ENCODE measurements at regions not wholly inside any gene's neighbourhood (a gene's known extent, or its start where the extent isn't known, plus 50 kb on each side); places are given as distances from the start of the nearest gene placed in this dataset.

GRCh38 chr9:129322022-129322621 lies 144.1 kb upstream of the IER5L start:
- no peak for DNase-seq

DNA sequence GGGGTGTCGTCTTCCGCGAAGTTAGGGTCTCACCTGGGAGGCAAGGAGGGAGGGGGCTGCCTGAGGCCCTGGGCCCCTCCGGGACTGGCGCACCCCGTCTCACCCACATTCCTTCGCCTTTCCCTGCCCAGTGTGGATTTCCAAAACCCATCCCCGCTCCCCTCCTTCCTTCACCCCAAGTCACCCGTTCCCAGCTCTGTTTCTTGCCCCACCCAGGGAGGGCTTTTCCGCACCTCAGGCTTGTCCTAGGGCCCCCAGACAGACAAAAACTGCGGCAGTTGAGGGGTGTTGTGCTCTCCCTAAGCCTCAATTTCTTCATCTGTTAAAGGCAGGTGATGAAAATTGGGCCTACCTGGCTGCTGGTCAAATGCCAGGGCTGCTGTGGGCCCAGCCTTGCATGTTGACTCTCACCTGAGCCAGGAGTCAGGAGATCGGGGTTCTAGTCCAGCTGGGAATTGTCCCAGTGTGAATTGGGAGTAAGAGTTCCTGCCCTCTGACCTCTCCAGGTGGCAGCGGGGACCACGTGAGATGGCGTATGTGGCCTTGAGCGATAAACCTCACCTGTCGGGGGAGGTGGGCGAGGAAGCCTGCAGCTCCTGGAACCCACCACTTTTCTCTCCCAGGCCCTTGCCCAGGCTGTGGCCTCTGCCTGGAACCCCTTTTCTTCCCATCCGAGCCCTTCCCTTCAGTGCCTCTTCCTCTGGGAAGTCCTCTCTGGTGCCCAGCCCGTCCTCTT lies 143.4 kb upstream of the IER5L start:
- DNase-seq = no peak

DNA sequence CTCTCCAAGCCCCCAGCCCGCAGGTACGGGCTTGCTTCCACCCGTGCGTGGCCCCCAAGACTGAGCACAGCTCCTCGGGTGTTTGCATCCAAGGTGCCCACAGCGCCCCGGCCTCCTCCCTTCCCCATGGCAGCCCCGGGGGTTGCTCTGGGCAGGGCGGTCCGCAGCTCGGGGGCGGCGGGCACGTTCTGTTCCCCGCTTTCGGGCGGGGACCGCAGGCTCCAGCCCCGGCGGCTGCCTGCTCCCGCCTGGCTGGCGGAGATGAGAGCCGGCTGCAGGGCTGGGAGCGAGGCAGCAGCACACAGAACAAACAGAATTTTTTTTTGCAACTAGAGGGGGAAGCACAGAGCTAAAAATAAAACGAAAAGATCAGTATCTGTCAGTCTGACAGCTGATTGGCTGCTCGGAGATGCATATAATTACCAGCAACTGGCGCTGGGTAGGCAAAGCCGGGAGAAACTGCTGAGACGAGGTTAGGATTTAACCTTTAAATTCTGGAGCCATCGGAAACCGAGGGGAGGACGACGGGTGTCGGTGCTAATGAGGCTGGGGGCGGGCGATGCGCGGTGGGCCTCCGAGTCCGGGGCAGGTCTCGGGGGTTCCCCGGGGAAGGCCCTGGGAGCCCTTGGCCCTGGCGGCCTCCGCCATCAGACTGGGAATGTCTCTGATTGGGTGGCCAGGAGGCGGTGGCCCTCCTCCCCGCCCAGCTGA lies 142.7 kb upstream of the IER5L start:
- DNase-seq = peak; percentile 82

DNA sequence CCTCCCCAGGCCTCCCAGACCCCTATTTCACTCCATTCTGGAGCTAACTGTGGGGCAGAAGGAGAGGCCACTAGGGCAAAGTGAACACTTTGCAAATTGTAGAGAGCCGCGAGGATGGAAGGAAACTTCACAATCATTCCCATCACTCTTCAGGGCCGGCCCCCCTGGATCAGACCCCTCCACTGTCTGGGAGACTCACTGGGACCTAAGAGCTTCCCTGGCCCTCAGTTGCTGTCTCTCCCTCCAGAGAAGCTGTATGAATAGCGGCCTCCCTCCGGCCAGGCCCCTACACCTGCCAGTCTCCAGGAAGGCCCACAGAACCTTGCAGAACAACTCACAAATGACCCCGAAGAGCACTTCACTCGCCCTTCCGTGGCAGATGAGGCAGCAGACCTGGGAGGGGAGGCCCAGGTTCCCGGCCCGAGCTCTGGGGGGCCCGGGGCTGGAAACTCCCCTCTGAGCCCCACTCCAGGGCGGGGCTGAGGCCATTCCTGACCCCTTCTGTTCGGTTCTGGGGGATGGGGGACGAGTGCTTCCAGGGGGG lies 141.9 kb upstream of the IER5L start:
- DNase-seq = no peak

DNA sequence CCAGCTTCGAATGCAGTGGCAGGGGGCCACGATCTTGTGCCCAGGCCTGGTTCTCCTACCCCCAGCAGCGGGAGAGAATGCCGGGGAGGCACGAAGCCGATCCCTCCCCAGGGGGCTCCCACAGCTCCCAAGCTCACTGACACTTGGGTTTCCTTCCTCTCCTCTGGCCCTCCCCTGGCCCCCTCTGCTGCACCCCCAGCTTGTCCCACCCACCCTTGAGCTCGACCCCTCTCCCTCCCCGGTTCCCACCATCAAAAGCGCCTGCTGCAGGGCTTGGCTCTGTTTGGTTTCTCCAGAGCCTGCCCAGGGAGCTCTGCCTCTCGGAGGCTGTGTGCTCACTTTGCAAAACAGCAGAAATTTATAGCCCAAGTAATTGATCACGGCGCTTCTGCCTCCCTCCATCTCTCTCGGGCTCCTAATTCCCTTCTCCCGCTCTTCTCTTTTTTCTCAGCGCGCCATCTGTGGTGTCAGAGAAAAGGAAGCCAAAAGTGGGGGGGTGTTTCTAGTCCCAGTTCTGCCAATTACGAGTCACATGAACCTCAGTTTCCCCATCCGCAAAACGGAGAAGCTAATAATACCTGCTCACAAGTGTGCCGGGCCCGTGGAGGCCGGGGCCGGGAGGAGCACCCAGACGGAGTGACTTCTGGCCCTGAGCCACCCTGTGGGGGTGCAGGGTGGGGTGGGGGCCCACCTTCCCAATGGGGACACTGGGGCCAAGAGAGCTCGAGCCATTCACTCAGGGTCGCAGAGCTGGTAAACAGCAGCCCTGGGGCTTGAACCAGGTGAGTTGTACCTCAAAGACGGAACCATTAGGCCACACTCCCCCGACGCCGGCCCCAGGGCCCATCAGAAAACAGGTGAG lies 141.2 kb upstream of the IER5L start:
- DNase-seq = no peak

DNA sequence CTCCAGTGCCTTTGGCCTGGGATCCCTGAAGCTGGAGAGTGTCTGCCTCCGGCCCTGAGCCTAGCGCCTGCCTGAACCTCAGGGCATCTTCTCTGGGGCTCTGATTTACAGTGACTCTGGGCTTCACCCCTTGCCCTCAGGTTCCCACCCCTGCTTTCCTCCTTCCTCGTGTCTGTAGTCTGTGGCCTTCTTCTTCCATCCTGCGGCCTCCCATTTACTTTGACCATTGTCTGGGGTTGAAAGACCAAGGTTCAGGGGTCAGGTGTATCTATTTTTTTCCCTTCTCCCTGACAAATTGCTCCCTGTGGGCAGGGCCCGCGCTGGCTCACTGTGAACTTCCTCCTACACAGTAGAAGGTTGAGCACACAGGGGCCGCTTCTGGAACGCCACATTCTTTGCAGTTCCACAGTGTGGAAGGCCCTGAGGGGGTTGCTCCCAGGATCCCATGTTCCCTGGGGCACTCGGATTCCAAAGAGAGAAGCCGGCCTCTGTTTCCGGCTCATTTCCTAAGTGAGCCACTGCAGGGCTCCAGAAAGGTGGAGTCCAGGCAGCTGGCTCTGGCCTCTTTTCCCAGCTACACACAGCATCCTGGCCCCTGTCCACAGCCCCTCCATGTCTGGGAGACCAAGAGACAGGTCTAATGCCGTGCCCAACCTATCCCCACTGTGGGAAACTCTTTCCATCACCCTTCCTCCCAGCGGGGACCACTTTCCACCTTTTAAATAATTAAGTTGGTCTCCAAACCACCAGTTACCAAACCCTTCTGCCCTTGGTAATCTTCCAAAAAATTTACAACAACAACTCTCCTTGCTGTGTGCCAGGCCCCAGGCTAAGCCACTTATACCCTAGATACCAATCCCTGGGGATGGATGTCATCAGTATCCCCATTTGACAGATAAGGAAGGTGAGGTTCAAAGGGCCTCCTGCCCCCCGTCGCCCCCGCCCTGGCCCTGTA lies 140.3 kb upstream of the IER5L start:
- peak; percentile 78 for DNase-seq

GRCh38 chr9:129317179-129318011 lies 139.3 kb upstream of the IER5L start:
- peak; percentile 48 for DNase-seq

GRCh38 chr9:129316281-129317030 lies 138.4 kb upstream of the IER5L start:
- no peak for DNase-seq

- no peak for DNase-seq
These were observed 135.4 kb upstream of the IER5L start for GRCh38 chr9:129313331-129313955.

- no peak for DNase-seq
These were observed 134.4 kb upstream of the IER5L start for GRCh38 chr9:129312251-129313122.

- no peak for DNase-seq
These were observed 133.6 kb upstream of the IER5L start for GRCh38 chr9:129311643-129312042.

DNA sequence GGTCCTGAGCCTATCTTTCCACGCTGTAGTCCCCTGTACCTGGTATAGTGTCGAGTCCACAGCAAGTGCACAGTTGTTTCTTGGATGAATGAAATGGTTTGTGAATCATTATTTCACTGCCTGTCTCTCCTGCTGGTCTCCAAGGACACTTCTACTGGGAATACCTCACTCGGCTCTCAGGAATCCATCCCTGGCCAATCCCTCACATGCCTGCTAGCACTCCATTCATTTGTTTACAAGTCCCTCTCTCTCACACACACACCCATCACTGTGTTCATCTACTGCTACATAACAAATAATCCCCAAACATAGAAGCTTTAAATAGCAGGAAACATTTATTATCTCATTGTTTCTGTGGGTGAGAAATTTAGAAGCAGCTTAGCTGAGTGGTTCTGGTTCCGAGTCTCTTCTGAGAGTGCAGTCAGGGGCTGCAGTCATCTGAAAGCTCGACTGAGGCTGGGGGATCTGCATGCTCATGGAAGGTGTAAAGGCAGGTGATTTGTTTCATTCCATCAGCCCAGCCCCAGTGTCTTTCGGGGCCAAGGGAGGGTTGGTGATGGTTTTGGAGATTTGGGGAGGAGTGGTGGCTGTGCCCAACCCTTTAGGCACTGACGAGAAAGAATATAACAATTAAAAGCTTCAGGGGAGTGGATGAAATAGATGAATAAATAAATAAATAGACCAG lies 132.7 kb upstream of the IER5L start:
- no peak for DNase-seq

GRCh38 chr9:129309906-129310305 lies 131.8 kb upstream of the IER5L start:
- DNase-seq = no peak

DNA sequence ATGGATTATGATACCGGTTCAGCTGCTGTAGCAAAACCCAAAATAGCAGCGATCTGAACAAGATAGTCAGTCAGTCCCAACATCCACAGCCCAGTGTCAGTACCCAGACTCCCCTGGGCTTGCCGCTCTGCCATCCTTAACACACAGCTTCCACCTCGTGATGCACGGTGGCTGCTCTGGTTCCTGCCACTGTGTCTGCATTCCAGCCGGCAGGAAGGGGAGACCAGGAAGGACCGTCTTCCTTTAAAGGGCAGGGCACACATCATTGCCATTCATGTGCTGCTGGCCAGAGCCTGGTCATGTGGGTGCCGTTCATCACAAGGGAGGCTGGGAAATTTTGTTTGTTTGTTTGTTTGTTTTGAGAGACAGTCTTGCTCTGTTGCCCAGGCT lies 131.0 kb upstream of the IER5L start:
- no peak for DNase-seq

DNA sequence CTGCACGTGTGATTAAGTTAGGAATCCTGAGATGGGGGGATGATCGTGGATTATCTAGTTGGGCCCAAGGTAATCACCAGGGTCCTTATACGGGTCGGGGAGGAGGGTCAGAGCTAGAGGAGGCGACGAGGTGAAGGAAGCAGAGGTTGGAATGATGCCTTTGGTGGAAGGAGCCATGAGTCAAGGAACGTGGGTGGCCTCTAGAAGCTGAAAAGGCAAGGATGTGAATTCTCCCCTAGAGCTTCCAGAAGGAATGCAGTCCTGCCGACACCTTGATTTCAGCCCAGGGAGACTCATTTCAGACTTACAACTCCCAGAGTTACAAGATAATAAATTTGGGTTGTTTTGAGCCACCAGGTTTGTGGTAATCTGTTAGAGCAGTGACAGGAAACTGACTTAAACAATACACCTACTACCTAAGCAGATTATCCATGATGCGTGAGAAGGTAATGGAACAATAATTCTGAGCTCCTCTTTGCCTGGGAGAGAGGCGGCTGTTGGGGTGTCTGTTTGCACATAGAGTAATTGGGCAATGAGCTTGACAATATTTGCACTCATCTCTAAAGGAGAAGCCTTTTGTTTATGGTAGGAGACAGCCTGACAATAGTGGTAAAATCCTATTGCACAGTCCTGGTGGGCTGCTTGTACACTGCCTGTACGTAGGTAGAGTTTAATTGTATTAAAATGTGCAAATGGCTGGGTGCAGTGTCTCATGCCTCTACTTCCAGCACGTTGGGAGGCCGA lies 129.3 kb upstream of the IER5L start:
- no peak for DNase-seq

GRCh38 chr9:129306318-129306973 lies 128.4 kb upstream of the IER5L start:
- DNase-seq = no peak

- no peak for DNase-seq
These were observed 127.2 kb upstream of the IER5L start for GRCh38 chr9:129305246-129305645.

All from EL (cell line).